HEK293 (cell line): ENCODE measurements at regions not wholly inside any gene's neighbourhood (a gene's known extent, or its start where the extent isn't known, plus 50 kb on each side); places are given as distances from the start of the nearest gene placed in this dataset.

Experiments used
- CTCF ChIA-PET: fragments of 350-600 bp; formaldehyde crosslinking; extraction: SDS; loops from one replicate; lab custom pipeline; 2021; ENCODE audit warnings: antibody characterized with exemption; lab: Yijun Ruan, JAX
- POLR2A ChIA-PET: fragments of 300-600 bp; formaldehyde crosslinking; extraction: SDS; loops from one replicate; lab custom pipeline; 2020; ENCODE audit warnings: antibody characterized with exemption, inconsistent platforms; lab: Yijun Ruan, JAX
- H3K27ac ChIP-seq: fragments of 200-500 bp; sonication (Bioruptor generic); 2 replicates; pipeline ENCODE4 v1.5.1; 2014; ENCODE audit warnings: low read depth, low read length, control low read depth, inconsistent platforms; ENCODE audit errors: extremely low read depth
- H3K36me3 ChIP-seq, 2 experiments: fragments of 200-500 bp in 1 of 2; sonication (Bioruptor generic) in 1 of 2; 1 replicate in 1 of 2; 2 replicates in 1 of 2; pipeline ENCODE4 v1.5.1; 2014 to 2017; ENCODE audit warnings: inconsistent platforms in 2 of 2, low read length in 2 of 2; ENCODE audit not compliant: control insufficient read depth in 2 of 2, insufficient read depth in 1 of 2
- H3K4me1 ChIP-seq: fragments of 200-500 bp; sonication (Bioruptor generic); 2 replicates; pipeline ENCODE4 v1.5.1; 2014; ENCODE audit warnings: mild to moderate bottlenecking, low read length, inconsistent platforms; ENCODE audit not compliant: control insufficient read depth, insufficient read depth
- H3K4me3 ChIP-seq: 2 replicates; pipeline ENCODE4 v1.5.1; 2011; ENCODE audit warnings: low read depth, mild to moderate bottlenecking, control low read depth, low read length, moderate library complexity
- H3K9me3 ChIP-seq: fragments of 200-500 bp; sonication (Bioruptor generic); 2 replicates; pipeline ENCODE4 v1.5.1; 2014; ENCODE audit warnings: low read depth, low read length, inconsistent platforms; ENCODE audit not compliant: control insufficient read depth, insufficient read depth
- GLI2 ChIP-seq: fragments of 450-650 bp; formaldehyde crosslinking; IDR thresholded peaks from 2 replicates; pipeline ENCODE4; 2017; ENCODE audit warnings: missing biosample characterization, missing genetic modification characterization, low read depth, borderline replicate concordance
- HOXA7 ChIP-seq: sonication (generic); formaldehyde crosslinking; IDR thresholded peaks from 2 replicates; pipeline ENCODE4 v1.8.1; 2022; ENCODE audit warnings: missing genetic modification reagents, borderline replicate concordance
- HOXD13 ChIP-seq: sonication (generic); formaldehyde crosslinking; IDR thresholded peaks from 2 replicates; pipeline ENCODE4 v1.8.0; 2022; ENCODE audit warnings: missing genetic modification reagents, borderline replicate concordance
- KLF10 ChIP-seq: fragments of 450-650 bp; IDR thresholded peaks from 2 replicates; pipeline ENCODE4 v1.5.1; 2018; ENCODE audit warnings: missing biosample characterization, mild to moderate bottlenecking, missing genetic modification characterization
- MYNN ChIP-seq: fragments of 450-650 bp; formaldehyde crosslinking; IDR thresholded peaks from 2 replicates; pipeline ENCODE4 v1.5.1; 2016; ENCODE audit warnings: missing biosample characterization, missing genetic modification characterization, borderline replicate concordance
- OVOL3 ChIP-seq: fragments of 450-650 bp; formaldehyde crosslinking; IDR thresholded peaks from 2 replicates; pipeline ENCODE4 v1.5.1; 2016; ENCODE audit warnings: missing biosample characterization, missing genetic modification characterization
- PRDM10 ChIP-seq: fragments of 450-650 bp; formaldehyde crosslinking; IDR thresholded peaks from 2 replicates; pipeline ENCODE4 v1.5.1; 2016; ENCODE audit warnings: missing biosample characterization, missing genetic modification characterization
- SCRT1 ChIP-seq: fragments of 450-650 bp; formaldehyde crosslinking; IDR thresholded peaks from 2 replicates; pipeline ENCODE4 v1.5.1; 2016; ENCODE audit warnings: missing biosample characterization, missing genetic modification characterization, borderline replicate concordance
- SCRT2 ChIP-seq: fragments of 450-650 bp; formaldehyde crosslinking; IDR thresholded peaks from 2 replicates; pipeline ENCODE4 v1.5.1; 2016; ENCODE audit warnings: missing biosample characterization, missing genetic modification characterization
- SETDB1 ChIP-seq: IDR thresholded peaks from one replicate; pipeline ENCODE4 v1.6.1; 2017; ENCODE audit warnings: mild to moderate bottlenecking, low read length, moderate library complexity, mixed read lengths; ENCODE audit not compliant: insufficient read length
- SP2 ChIP-seq: fragments of 450-650 bp; formaldehyde crosslinking; IDR thresholded peaks from 2 replicates; pipeline ENCODE4 v1.5.1; 2016; ENCODE audit warnings: missing biosample characterization, missing genetic modification characterization
- SP7 ChIP-seq: fragments of 450-650 bp; formaldehyde crosslinking; IDR thresholded peaks from 2 replicates; pipeline ENCODE4 v1.5.1; 2016; ENCODE audit warnings: missing biosample characterization, missing genetic modification characterization
- YY1 ChIP-seq: fragments of 450-650 bp; formaldehyde crosslinking; IDR thresholded peaks from 2 replicates; pipeline ENCODE4 v1.5.1; 2018; ENCODE audit warnings: missing biosample characterization, missing genetic modification characterization
- ZEB2 ChIP-seq: fragments of 450-650 bp; formaldehyde crosslinking; IDR thresholded peaks from 2 replicates; pipeline ENCODE4 v1.5.1; 2016; ENCODE audit warnings: missing biosample characterization, missing genetic modification characterization
- ZNF10 ChIP-seq: fragments of 450-650 bp; formaldehyde crosslinking; IDR thresholded peaks from 2 replicates; pipeline ENCODE4 v1.5.1; 2017; ENCODE audit warnings: missing biosample characterization, missing genetic modification characterization
- ZNF157 ChIP-seq: fragments of 450-650 bp; formaldehyde crosslinking; IDR thresholded peaks from 2 replicates; pipeline ENCODE4 v1.5.1; 2016; ENCODE audit warnings: missing biosample characterization, missing genetic modification characterization
- ZNF169 ChIP-seq: fragments of 450-650 bp; formaldehyde crosslinking; IDR thresholded peaks from 2 replicates; pipeline ENCODE4 v1.5.1; 2016; ENCODE audit warnings: missing biosample characterization, missing genetic modification characterization
- ZNF174 ChIP-seq: fragments of 450-650 bp; formaldehyde crosslinking; IDR thresholded peaks from 2 replicates; pipeline ENCODE4 v1.5.0; 2017; ENCODE audit warnings: missing biosample characterization, mild to moderate bottlenecking, missing genetic modification characterization
- ZNF2 ChIP-seq: fragments of 450-650 bp; formaldehyde crosslinking; IDR thresholded peaks from 2 replicates; pipeline ENCODE4 v1.5.1; 2016; ENCODE audit warnings: missing biosample characterization, missing genetic modification characterization
- ZNF214 ChIP-seq: fragments of 450-650 bp; formaldehyde crosslinking; IDR thresholded peaks from 2 replicates; pipeline ENCODE4 v1.5.1; 2017; ENCODE audit warnings: missing biosample characterization, mild to moderate bottlenecking, missing genetic modification characterization, borderline replicate concordance
- ZNF311 ChIP-seq: fragments of 450-650 bp; formaldehyde crosslinking; IDR thresholded peaks from 2 replicates; pipeline ENCODE4 v1.5.1; 2017; ENCODE audit warnings: missing biosample characterization, missing genetic modification characterization, borderline replicate concordance
- ZNF341 ChIP-seq: fragments of 450-650 bp; formaldehyde crosslinking; IDR thresholded peaks from 2 replicates; pipeline ENCODE4; 2016; ENCODE audit warnings: low read depth, missing biosample characterization, missing genetic modification characterization
- ZNF391 ChIP-seq: fragments of 450-650 bp; formaldehyde crosslinking; IDR thresholded peaks from 2 replicates; pipeline ENCODE4 v1.5.1; 2016; ENCODE audit warnings: low read depth, missing biosample characterization, missing genetic modification characterization, borderline replicate concordance
- ZNF571 ChIP-seq: fragments of 450-650 bp; formaldehyde crosslinking; IDR thresholded peaks from 2 replicates; pipeline ENCODE4 v1.5.0; 2017; ENCODE audit warnings: missing biosample characterization, missing genetic modification characterization
- ZNF610 ChIP-seq: fragments of 450-650 bp; formaldehyde crosslinking; IDR thresholded peaks from 2 replicates; pipeline ENCODE4 v1.5.1; 2016; ENCODE audit warnings: missing biosample characterization, missing genetic modification characterization, borderline replicate concordance
- ZNF777 ChIP-seq: fragments of 450-650 bp; formaldehyde crosslinking; IDR thresholded peaks from 2 replicates; pipeline ENCODE4 v1.5.1; 2017; ENCODE audit warnings: missing biosample characterization, missing genetic modification characterization, borderline replicate concordance
- ZNF830 ChIP-seq: fragments of 450-650 bp; IDR thresholded peaks from 2 replicates; pipeline ENCODE4 v1.5.0; 2018; ENCODE audit warnings: missing biosample characterization, missing genetic modification characterization, low read depth, mild to moderate bottlenecking, moderate library complexity
- ZSCAN16 ChIP-seq: fragments of 450-650 bp; formaldehyde crosslinking; IDR thresholded peaks from 2 replicates; pipeline ENCODE4 v1.5.1; 2016; ENCODE audit warnings: missing biosample characterization, missing genetic modification characterization
- TF ChIP-seq, protein P1 (sequence below): fragments of 450-650 bp; formaldehyde crosslinking; IDR thresholded peaks from 2 replicates; pipeline ENCODE4 v1.5.1; 2016; ENCODE audit warnings: missing biosample characterization, missing genetic modification characterization

GRCh38 chr3:8338424-8338823 lies 163.2 kb upstream of the LMCD1 start (continued):
- TF ChIP-seq YY1 (tag by site-specific recombination) (no peak), ZNF830 (tag by site-specific recombination) (no peak), ZNF311 (tag by site-specific recombination) (no peak), ZEB2 (no peak), HOXA7 (CRISPR knock-in tag) (no peak), ZSCAN16 (no peak)
- TF ChIP-seq, all 188 proteins: peak for 0

DNA sequence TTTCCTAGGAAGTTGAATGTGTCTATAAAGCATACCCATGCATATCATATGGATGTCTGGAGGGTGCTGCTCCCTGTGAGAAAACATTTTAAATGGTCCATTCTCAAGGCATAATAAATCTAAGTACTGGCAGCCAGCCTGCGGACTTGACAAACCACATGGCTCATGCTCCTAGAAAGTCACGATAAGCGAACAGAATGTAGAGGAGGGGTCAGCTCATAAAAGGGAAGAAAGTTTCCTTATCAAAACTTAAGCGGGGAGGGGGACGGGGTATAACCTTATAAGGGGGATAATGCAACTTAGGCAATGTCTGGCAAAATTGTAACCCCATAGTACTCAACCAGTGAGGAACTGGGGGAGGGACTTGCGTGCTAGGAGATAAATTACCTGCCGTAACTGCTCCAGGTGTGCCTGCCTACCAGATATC lies 159.8 kb upstream of the LMCD1 start:
- no peak overlapping the region for H3K4me3 ChIP-seq
- ChIA-PET CTCF (interaction anchor here (0.7 to 1.3 kb wide), 2 partner anchors 17 to 949 kb away, joined by 4 read pairs; no protein-coding TSS in a partner anchor), POLR2A (no interaction called here)
- TF ChIP-seq PRDM10 (peak; percentile 54), ZNF777 (tag by site-specific recombination) (no peak)
- H3K4me1 ChIP-seq: peaks cover 11% of the 10 kb centered on the region
- H3K27ac ChIP-seq: no peak overlapping the region; the same call in 1 of the 2 replicates
- H3K9me3 ChIP-seq: no peaks in the 10 kb centered on the region; the same call in 1 of the 2 replicates
- no peaks in the 10 kb centered on the region for H3K36me3 ChIP-seq

GRCh38 chr3:8343058-8343457 lies 158.6 kb upstream of the LMCD1 start:
- Histone ChIP-seq H3K4me1 (peaks cover 11% of the 10 kb centered on the region), H3K27ac (no peak overlapping the region)
- no peak for TF ChIP-seq ZNF10 (tag by site-specific recombination)
- TF ChIP-seq ZNF571: no peak
- TF ChIP-seq SP2: no peak
- TF ChIP-seq GLI2 (tag by site-specific recombination): no peak
- no peak for TF ChIP-seq ZNF610 (tag by site-specific recombination)
- no peak for TF ChIP-seq HOXD13 (CRISPR knock-in tag)
- no peak for TF ChIP-seq ZNF169 (tag by site-specific recombination)
- TF ChIP-seq KLF10 (tag by site-specific recombination): no peak
- no peak for TF ChIP-seq ZNF341 (tag by site-specific recombination)
- no peak for TF ChIP-seq ZNF214
- TF ChIP-seq MYNN: no peak
- TF ChIP-seq, all 188 proteins: peak for 0
- CTCF ChIA-PET: interaction anchor here (0.7 to 1.3 kb wide), 2 partner anchors 13 to 19 kb away, joined by 3 to 4 read pairs; no protein-coding TSS in a partner anchor
- no peaks in the 10 kb centered on the region; the same call in 1 of the 2 replicates for H3K9me3 ChIP-seq
- no peaks in the 10 kb centered on the region for H3K36me3 ChIP-seq
- POLR2A ChIA-PET: interaction anchor here (1.1 kb wide), 1 partner anchor 18 kb away, joined by 3 read pairs; no protein-coding TSS in a partner anchor
- H3K4me3 ChIP-seq: no peak overlapping the region

- H3K4me1 ChIP-seq: peaks cover 11% of the 10 kb centered on the region
- no peak overlapping the region for H3K4me3 ChIP-seq
- H3K9me3 ChIP-seq: no peaks in the 10 kb centered on the region; the same call in 1 of the 2 replicates
- ChIA-PET POLR2A (no interaction called here), CTCF (no interaction called here)
- H3K36me3 ChIP-seq: no peaks in the 10 kb centered on the region
- no peak overlapping the region for H3K27ac ChIP-seq
- TF ChIP-seq ZNF157 (tag by site-specific recombination): no peak
- peak; percentile 72 for TF ChIP-seq SCRT2 (tag by site-specific recombination)
- TF ChIP-seq ZNF174: no peak
- TF ChIP-seq SP7: no peak
- no peak for TF ChIP-seq OVOL3 (tag by site-specific recombination)
- TF ChIP-seq ZNF391 (tag by site-specific recombination): no peak
- peak; percentile 92 for TF ChIP-seq SETDB1
- TF ChIP-seq SCRT1 (tag by site-specific recombination): peak; percentile 68
- TF ChIP-seq, protein P1, sequence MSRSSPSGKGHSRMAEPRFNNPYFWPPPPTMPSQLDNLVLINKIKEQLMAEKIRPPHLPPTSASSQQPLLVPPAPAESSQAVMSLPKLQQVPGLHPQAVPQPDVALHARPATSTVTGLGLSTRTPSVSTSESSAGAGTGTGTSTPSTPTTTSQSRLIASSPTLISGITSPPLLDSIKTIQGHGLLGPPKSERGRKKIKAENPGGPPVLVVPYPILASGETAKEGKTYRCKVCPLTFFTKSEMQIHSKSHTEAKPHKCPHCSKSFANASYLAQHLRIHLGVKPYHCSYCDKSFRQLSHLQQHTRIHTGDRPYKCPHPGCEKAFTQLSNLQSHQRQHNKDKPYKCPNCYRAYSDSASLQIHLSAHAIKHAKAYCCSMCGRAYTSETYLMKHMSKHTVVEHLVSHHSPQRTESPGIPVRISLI (tag by site-specific recombination): peak; percentile 19; the same call in 1 of the 2 replicates
- no peak for TF ChIP-seq ZNF2 (tag by site-specific recombination)
These were observed 156.2 kb upstream of the LMCD1 start for GRCh38 chr3:8345398-8345797.
